Breast epithelium (tissue), 3 donors: ENCODE measurements at regions not wholly inside any gene's neighbourhood (a gene's known extent, or its start where the extent isn't known, plus 50 kb on each side); places are given as distances from the start of the nearest gene placed in this dataset.

Experiments
- CTCF ChIP-seq, 3 donors: fragments of 450-650 bp; IDR thresholded peaks; one replicate each; pipeline ENCODE4 v1.5.1; 2016 to 2017; ENCODE audit warnings: antibody characterized with exemption in 3 of 3, mild to moderate bottlenecking in 3 of 3, moderate library complexity in 3 of 3
- POLR2AphosphoS5 ChIP-seq, 3 donors: sonication (generic); formaldehyde crosslinking; IDR thresholded peaks; one replicate each; pipeline ENCODE4 v1.6.1; 2017; ENCODE audit warnings: antibody characterized with exemption in 3 of 3

- TF ChIP-seq CTCF (IDR thresholded peaks at IDR 0.05) (no peak), POLR2AphosphoS5 (IDR thresholded peaks at IDR 0.05) (no peak)
Measured at GRCh38 chr4:30191902-30192301, 528.3 kb upstream of the PCDH7 start.
